Epithelial cell of prostate (primary cell): ENCODE measurements at regions not wholly inside any gene's neighbourhood (a gene's known extent, or its start where the extent isn't known, plus 50 kb on each side); places are given as distances from the start of the nearest gene placed in this dataset.

Source experiments
- DNase-seq: peaks from one replicate; pipeline ENCODE4 v3.0.0-alpha.2; 2011; ENCODE audit warnings: low read depth, low spot score
- H3K27ac ChIP-seq: fragments of 450-650 bp; 2 replicates; pipeline ENCODE4 v1.5.1; 2017; ENCODE audit warnings: mild to moderate bottlenecking

GRCh38 chr4:173866322-173867026 lies 336.4 kb upstream of the HAND2 start:
- H3K27ac ChIP-seq = no peak overlapping the region
- no peak for DNase-seq

GRCh38 chr4:173862754-173863153 lies 332.7 kb upstream of the HAND2 start:
- DNase-seq = no peak
- H3K27ac ChIP-seq = no peak overlapping the region

GRCh38 chr4:173860094-173860493 lies 330.1 kb upstream of the HAND2 start:
- no peak for DNase-seq

GRCh38 chr4:173859091-173859713 lies 329.2 kb upstream of the HAND2 start:
- DNase-seq = no peak
- H3K27ac ChIP-seq = no peak overlapping the region

More at GRCh38 chr4:173860094-173860493, 330.1 kb upstream of the HAND2 start:
- no peak overlapping the region for H3K27ac ChIP-seq

GRCh38 chr4:173858471-173858870 lies 328.4 kb upstream of the HAND2 start:
- H3K27ac ChIP-seq = no peak overlapping the region
- DNase-seq = no peak

- H3K27ac ChIP-seq = no peak overlapping the region
Measured at GRCh38 chr4:173857828-173858227, 327.8 kb upstream of the HAND2 start.

GRCh38 chr4:173855015-173855414 lies 325.0 kb upstream of the HAND2 start:
- H3K27ac ChIP-seq = no peak overlapping the region
- no peak for DNase-seq

More at GRCh38 chr4:173857828-173858227, 327.8 kb upstream of the HAND2 start:
- DNase-seq = no peak

GRCh38 chr4:173852775-173853174 lies 322.7 kb upstream of the HAND2 start:
- H3K27ac ChIP-seq = no peak overlapping the region
- DNase-seq = no peak

GRCh38 chr4:173845580-173845979 lies 315.6 kb upstream of the HAND2 start:
- no peak for DNase-seq
- H3K27ac ChIP-seq = no peak overlapping the region

- no peak for DNase-seq
Measured at GRCh38 chr4:173839865-173840264, 309.8 kb upstream of the HAND2 start.

GRCh38 chr4:173837517-173837916 lies 307.5 kb upstream of the HAND2 start:
- H3K27ac ChIP-seq = no peak overlapping the region
- DNase-seq = no peak

More at GRCh38 chr4:173839865-173840264, 309.8 kb upstream of the HAND2 start:
- H3K27ac ChIP-seq = no peak overlapping the region

- DNase-seq = no peak
- H3K27ac ChIP-seq = no peak overlapping the region
Measured at GRCh38 chr4:173835903-173836302, 305.9 kb upstream of the HAND2 start.

GRCh38 chr4:173834151-173834550 lies 304.1 kb upstream of the HAND2 start:
- DNase-seq = no peak
- no peak overlapping the region for H3K27ac ChIP-seq

GRCh38 chr4:173829565-173829964 lies 299.5 kb upstream of the HAND2 start:
- H3K27ac ChIP-seq = no peak overlapping the region
- DNase-seq = no peak

- H3K27ac ChIP-seq = no peak overlapping the region
- no peak for DNase-seq
Measured at GRCh38 chr4:173827707-173828106, 297.7 kb upstream of the HAND2 start.

- no peak overlapping the region for H3K27ac ChIP-seq
- DNase-seq = no peak
Measured at GRCh38 chr4:173821876-173822275, 291.8 kb upstream of the HAND2 start.

- DNase-seq = no peak
- H3K27ac ChIP-seq = no peak overlapping the region
Measured at GRCh38 chr4:173821036-173821435, 291.0 kb upstream of the HAND2 start.

- H3K27ac ChIP-seq = no peak overlapping the region
- DNase-seq = no peak
Measured at GRCh38 chr4:173807347-173807746, 277.3 kb upstream of the HAND2 start.

GRCh38 chr4:173805884-173806283 lies 275.9 kb upstream of the HAND2 start:
- DNase-seq = no peak
- H3K27ac ChIP-seq = no peak overlapping the region

GRCh38 chr4:173802662-173803022 lies 272.6 kb upstream of the HAND2 start:
- no peak overlapping the region for H3K27ac ChIP-seq
- no peak for DNase-seq

GRCh38 chr4:173801876-173802661 lies 272.0 kb upstream of the HAND2 start:
- no peak overlapping the region for H3K27ac ChIP-seq
- DNase-seq = no peak
